Testis (tissue), 2 donors: ENCODE measurements at regions not wholly inside any gene's neighbourhood (a gene's known extent, or its start where the extent isn't known, plus 50 kb on each side); places are given as distances from the start of the nearest gene placed in this dataset.

Source experiments
- POLR2A ChIP-seq: fragments of 450-650 bp; IDR thresholded peaks from one replicate; pipeline ENCODE4 v1.6.1; 2017; ENCODE audit warnings: antibody characterized with exemption, mild to moderate bottlenecking, moderate library complexity
- TF ChIP-seq, protein P1 (sequence below), 3 experiments: fragments of 450-650 bp in 2 of 3; fragments of 200-600 bp in 1 of 3; sonication (generic) in 1 of 3; IDR thresholded peaks; one replicate each; pipeline ENCODE4 v1.5.1; 2016 to 2019; ENCODE audit warnings: antibody characterized with exemption in 3 of 3, mild to moderate bottlenecking in 2 of 3, moderate library complexity in 1 of 3

DNA sequence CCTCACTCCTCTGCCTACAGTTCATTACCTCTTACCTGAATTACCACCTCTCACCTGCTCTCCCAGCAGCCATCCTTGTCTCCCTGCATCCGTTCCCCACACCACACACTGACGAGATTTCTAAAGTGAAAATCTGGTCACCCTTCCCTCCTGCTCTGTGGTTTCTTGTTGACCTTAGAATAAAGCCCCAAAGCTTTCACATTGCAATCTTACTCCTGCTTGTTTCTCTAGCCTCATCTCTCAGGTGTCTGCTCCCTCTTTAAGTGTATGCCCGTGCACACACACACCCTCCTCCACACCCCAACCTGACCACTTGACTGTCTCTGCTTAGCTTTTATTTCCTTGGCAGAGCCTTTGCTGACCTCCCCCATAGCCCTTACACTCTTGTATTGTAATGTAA is 122.0 kb upstream of the SKOR2 start:
- TF ChIP-seq, protein P1, sequence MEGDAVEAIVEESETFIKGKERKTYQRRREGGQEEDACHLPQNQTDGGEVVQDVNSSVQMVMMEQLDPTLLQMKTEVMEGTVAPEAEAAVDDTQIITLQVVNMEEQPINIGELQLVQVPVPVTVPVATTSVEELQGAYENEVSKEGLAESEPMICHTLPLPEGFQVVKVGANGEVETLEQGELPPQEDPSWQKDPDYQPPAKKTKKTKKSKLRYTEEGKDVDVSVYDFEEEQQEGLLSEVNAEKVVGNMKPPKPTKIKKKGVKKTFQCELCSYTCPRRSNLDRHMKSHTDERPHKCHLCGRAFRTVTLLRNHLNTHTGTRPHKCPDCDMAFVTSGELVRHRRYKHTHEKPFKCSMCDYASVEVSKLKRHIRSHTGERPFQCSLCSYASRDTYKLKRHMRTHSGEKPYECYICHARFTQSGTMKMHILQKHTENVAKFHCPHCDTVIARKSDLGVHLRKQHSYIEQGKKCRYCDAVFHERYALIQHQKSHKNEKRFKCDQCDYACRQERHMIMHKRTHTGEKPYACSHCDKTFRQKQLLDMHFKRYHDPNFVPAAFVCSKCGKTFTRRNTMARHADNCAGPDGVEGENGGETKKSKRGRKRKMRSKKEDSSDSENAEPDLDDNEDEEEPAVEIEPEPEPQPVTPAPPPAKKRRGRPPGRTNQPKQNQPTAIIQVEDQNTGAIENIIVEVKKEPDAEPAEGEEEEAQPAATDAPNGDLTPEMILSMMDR (IDR thresholded peaks at IDR 0.05): no peak
- TF ChIP-seq POLR2A: no peak
